Activated CD8-positive, alpha-beta memory T cell treated with anti-CD3 and anti-CD28 coated beads, Interleukin-2, amount 50 U/mL, for 4 hours (primary cell): ENCODE measurements at regions not wholly inside any gene's neighbourhood (a gene's known extent, or its start where the extent isn't known, plus 50 kb on each side); places are given as distances from the start of the nearest gene placed in this dataset.
"Not testable (repeated sequence)": the region's sequence is repeated elsewhere in the genome, so short reads cannot be mapped to it uniquely, and the experiment has no call there.

Experiments used
- DNase-seq: peaks from one replicate; pipeline ENCODE4 v3.0.0-alpha.2; 2020

GRCh38 chr9:6160579-6160978 is 55.0 kb upstream of the IL33 start:
- DNase-seq, result no peak

GRCh38 chr9:6153425-6153824 is 62.2 kb upstream of the IL33 start:
- no peak for DNase-seq

- no peak for DNase-seq
These were observed 62.8 kb upstream of the IL33 start for GRCh38 chr9:6152788-6153187.

GRCh38 chr9:6150483-6150882 is 65.1 kb upstream of the IL33 start:
- no peak for DNase-seq

GRCh38 chr9:6149315-6149714 is 66.3 kb upstream of the IL33 start:
- no peak for DNase-seq

GRCh38 chr9:6147846-6148245 is 67.8 kb upstream of the IL33 start:
- DNase-seq, result no peak

GRCh38 chr9:6144947-6145346 is 70.7 kb upstream of the IL33 start:
- DNase-seq, result no peak

GRCh38 chr9:6142799-6143454 is 72.7 kb upstream of the IL33 start:
- no peak for DNase-seq

- not testable (repeated sequence) for DNase-seq
These were observed 79.8 kb upstream of the IL33 start for GRCh38 chr9:6135780-6136179.

- DNase-seq, result no peak
These were observed 80.9 kb upstream of the IL33 start for GRCh38 chr9:6134661-6135180.

GRCh38 chr9:6133346-6134063 is 82.1 kb upstream of the IL33 start:
- DNase-seq, result no peak

- DNase-seq, result no peak
These were observed 83.0 kb upstream of the IL33 start for GRCh38 chr9:6132650-6133049.

- DNase-seq, result no peak
These were observed 87.6 kb upstream of the IL33 start for GRCh38 chr9:6128030-6128429.

GRCh38 chr9:6126377-6126776 is 89.2 kb upstream of the IL33 start:
- DNase-seq, result no peak

GRCh38 chr9:6123416-6123815 is 92.2 kb upstream of the IL33 start:
- no peak for DNase-seq

GRCh38 chr9:6121707-6122106 is 93.9 kb upstream of the IL33 start:
- no peak for DNase-seq

GRCh38 chr9:6114424-6114823 is 99.0 kb upstream of the RANBP6 start:
- DNase-seq, result no peak

- DNase-seq, result no peak
These were observed 98.4 kb upstream of the RANBP6 start for GRCh38 chr9:6113819-6114218.

GRCh38 chr9:6113312-6113711 is 97.9 kb upstream of the RANBP6 start:
- DNase-seq, result no peak

- no peak for DNase-seq
These were observed 94.6 kb upstream of the RANBP6 start for GRCh38 chr9:6109986-6110385.

- DNase-seq, result no peak
These were observed 94.1 kb upstream of the RANBP6 start for GRCh38 chr9:6109571-6109970.

- DNase-seq, result no peak
These were observed 91.4 kb upstream of the RANBP6 start for GRCh38 chr9:6106711-6107339.

- DNase-seq, result no peak
These were observed 90.3 kb upstream of the RANBP6 start for GRCh38 chr9:6105738-6106137.

- not testable (repeated sequence) for DNase-seq
These were observed 89.0 kb upstream of the RANBP6 start for GRCh38 chr9:6104406-6104805.
